Central memory CD8-positive, alpha-beta T cell (primary cell): ENCODE measurements at regions not wholly inside any gene's neighbourhood (a gene's known extent, or its start where the extent isn't known, plus 50 kb on each side); places are given as distances from the start of the nearest gene placed in this dataset.

Source experiments
- ATAC-seq: fragments of 150-1000 bp; cut with Tn5 transposase; replicated peaks from 2 replicates; pipeline ENCODE4 v1.10.0; 2022; ENCODE audit warnings: mild to moderate bottlenecking, moderate FRiP score, moderate number of reproducible peaks; ENCODE audit not compliant: poor library complexity, severe bottlenecking; ENCODE audit errors: extremely low read depth
- DNase-seq, 2 donors: peaks; one replicate each; pipeline ENCODE4 v3.0.0; 2021; ENCODE audit warnings: low spot score in 2 of 2
- H3K27ac Mint-ChIP-seq: one replicate; pipeline ENCODE4 v1.8.0; 2022; ENCODE audit warnings: low read depth, mild to moderate bottlenecking, moderate library complexity, mixed read lengths
- H3K27me3 Mint-ChIP-seq: one replicate; pipeline ENCODE4 v1.8.0; 2022; ENCODE audit warnings: mixed read lengths
- H3K36me3 Mint-ChIP-seq: one replicate; pipeline ENCODE4 v1.8.0; 2022; ENCODE audit warnings: mild to moderate bottlenecking, moderate library complexity, mixed read lengths; ENCODE audit not compliant: insufficient read depth
- H3K4me1 Mint-ChIP-seq: one replicate; pipeline ENCODE4 v1.8.0; 2022; ENCODE audit warnings: mixed read lengths
- H3K4me3 Mint-ChIP-seq: one replicate; pipeline ENCODE4 v1.8.0; 2022; ENCODE audit warnings: mild to moderate bottlenecking, moderate library complexity, mixed read lengths
- H3K9me3 Mint-ChIP-seq: one replicate; pipeline ENCODE4 v1.8.0; 2022; ENCODE audit warnings: mixed read lengths

DNA sequence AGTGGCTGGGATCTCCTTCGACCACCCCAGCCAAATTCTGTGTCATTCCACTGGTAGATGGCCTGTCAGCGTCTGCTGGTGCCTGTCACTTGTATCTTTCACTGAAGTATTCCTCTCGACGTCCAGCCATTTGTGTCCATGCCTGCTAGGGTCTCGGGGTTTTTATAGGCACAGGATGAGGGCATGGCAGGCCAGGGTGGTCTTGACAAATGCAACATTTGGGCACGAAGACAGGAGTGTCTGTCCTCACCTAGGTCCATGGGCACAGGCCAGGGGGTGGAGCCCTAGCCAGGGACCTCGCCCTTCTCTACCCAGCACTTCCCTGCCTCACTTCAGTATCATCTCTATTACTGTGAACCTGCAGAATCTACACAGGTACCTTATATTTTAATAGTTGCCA lies 2223.9 kb upstream of the ACO1 start:
- Mint-ChIP-seq H3K36me3 (no peaks in the 10 kb centered on the region), H3K4me3 (no peak overlapping the region), H3K4me1 (no peaks in the 10 kb centered on the region), H3K27me3 (no peaks in the 10 kb centered on the region), H3K27ac (no peak overlapping the region), H3K9me3 (no peaks in the 10 kb centered on the region)
- no peak for DNase-seq
- ATAC-seq, result no peak

DNA sequence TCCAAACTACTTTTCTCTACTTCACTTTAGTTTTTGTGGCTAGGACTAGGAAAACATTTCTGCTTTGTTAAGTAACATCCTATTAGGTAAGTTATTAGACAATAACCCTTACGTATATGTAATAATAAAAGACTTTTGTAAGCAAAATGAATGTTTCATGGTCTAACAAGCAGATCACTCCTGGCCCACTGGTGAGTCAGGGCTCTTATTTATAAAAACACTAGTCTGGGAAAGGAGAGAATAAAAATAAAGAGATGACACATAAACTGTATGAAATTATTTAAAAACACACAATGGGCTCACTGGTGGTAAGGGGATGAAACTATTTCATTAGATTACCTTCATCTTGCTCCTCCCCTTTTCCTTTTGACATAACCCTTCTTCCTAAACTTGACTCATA lies 2212.2 kb upstream of the ACO1 start:
- no peak for DNase-seq
- H3K4me3 Mint-ChIP-seq, result no peak overlapping the region
- H3K36me3 Mint-ChIP-seq, result no peaks in the 10 kb centered on the region
- ATAC-seq, result no peak
- no peak overlapping the region for H3K27ac Mint-ChIP-seq
- no peaks in the 10 kb centered on the region for H3K27me3 Mint-ChIP-seq
- peaks cover 16% of the 10 kb centered on the region for H3K9me3 Mint-ChIP-seq
- no peaks in the 10 kb centered on the region for H3K4me1 Mint-ChIP-seq

DNA sequence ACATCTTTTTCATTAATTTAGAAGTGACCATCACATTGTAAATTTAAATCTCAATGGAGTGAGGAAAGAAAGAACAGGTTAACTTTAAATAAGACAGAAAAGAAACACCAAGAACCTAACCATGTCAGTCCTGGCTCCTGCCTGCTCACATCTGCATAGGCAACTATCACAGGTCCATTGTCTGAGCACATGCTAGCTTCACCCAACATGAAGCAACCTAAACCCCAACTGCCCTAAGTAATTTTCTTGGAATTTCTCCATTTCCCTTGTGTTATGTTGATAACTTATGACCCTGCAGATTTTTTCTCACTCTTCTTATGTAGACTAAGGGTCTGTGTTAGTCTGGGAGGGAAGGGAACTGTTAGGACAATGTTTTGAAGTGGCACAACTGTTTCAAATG lies 2205.8 kb upstream of the ACO1 start:
- Mint-ChIP-seq H3K27ac (no peak overlapping the region), H3K4me3 (no peak overlapping the region), H3K4me1 (no peaks in the 10 kb centered on the region), H3K27me3 (no peaks in the 10 kb centered on the region), H3K9me3 (peaks cover 9% of the 10 kb centered on the region), H3K36me3 (no peaks in the 10 kb centered on the region)
- ATAC-seq (no peak), DNase-seq (no peak)

DNA sequence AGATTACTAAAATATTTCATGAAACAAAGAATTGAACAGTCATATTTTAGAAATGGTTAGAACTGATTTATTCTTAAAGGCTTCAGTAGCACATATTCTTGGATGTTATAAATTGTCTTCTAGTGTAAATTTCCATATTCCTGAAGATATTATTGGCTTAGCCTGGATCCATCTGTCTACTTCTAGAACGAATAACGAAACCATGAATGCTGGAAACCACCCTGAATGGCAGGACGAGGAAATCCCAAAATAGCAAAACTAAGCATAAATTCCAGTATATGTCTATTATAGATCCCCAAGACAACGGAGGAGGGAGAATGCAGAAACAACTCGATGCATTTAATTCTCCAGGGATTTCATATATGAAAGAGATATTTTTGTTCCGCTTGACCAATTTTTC lies 2191.0 kb upstream of the ACO1 start:
- Mint-ChIP-seq H3K36me3 (no peaks in the 10 kb centered on the region), H3K4me1 (no peaks in the 10 kb centered on the region), H3K27ac (no peak overlapping the region), H3K27me3 (no peaks in the 10 kb centered on the region), H3K4me3 (no peak overlapping the region), H3K9me3 (peaks cover 23% of the 10 kb centered on the region)
- DNase-seq (no peak), ATAC-seq (no peak)

DNA sequence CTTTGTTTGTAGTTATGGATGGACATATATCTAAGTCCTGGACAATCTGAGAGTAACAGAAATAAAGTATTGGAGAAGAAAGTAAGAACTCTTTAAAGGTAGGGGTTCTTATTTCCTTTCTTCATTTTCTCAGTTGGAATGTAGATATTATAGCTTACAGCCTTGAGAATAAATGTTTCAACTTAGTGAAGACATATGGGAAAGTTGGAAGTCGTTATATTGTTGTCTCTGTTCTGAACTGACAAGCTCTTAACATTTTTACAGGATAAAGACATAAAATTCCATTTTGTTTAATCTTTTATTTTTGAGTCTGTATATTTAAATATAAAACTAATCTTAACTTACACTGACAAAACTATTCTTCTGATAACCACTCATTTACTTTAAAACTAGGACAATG lies 2187.5 kb upstream of the ACO1 start:
- Mint-ChIP-seq H3K4me3 (no peak overlapping the region), H3K36me3 (no peaks in the 10 kb centered on the region), H3K9me3 (peaks cover 10% of the 10 kb centered on the region), H3K27me3 (no peaks in the 10 kb centered on the region), H3K27ac (no peak overlapping the region), H3K4me1 (no peaks in the 10 kb centered on the region)
- ATAC-seq (no peak), DNase-seq (no peak)

DNA sequence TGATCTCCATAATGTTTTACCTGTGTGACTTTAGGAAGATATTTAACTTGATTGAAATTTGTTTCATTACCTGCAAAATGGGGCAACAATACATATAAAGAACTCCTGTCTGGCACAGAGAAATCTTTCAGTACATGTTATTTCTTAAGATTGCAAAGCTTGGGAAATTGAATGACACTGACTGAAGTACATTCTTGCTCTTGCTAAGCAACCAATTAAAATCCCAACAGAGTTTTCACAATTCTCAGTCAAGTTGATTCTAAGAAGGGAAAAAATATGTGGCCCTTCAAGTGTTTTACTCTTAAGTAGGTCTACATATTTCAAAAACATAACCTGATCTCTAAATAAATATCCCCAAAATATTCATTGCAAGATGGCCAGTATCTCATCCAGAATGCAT lies 2187.0 kb upstream of the ACO1 start:
- Mint-ChIP-seq H3K4me3 (no peak overlapping the region), H3K27me3 (no peaks in the 10 kb centered on the region), H3K27ac (no peak overlapping the region), H3K4me1 (no peaks in the 10 kb centered on the region), H3K9me3 (peaks cover 12% of the 10 kb centered on the region), H3K36me3 (no peaks in the 10 kb centered on the region)
- DNase-seq, result no peak
- ATAC-seq, result no peak

DNA sequence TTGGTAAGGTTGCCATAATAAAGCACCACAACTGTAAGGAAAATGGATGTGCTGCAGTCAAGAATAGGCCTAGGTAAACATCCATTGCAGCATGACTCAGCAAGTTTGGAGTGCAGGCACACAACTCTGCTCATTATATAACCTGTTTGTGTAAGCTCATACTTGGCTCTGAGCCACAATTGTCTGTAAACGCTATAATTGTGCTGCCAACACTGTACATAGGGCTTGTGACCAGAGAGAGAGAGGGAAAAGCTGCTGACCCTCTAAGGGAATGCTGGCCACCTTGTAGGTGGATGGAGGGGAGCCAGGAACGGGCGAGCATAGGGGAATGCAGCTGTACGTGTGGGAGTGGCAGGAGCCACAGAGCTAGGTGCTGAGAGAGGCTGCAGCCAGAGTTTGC lies 2186.5 kb upstream of the ACO1 start:
- no peaks in the 10 kb centered on the region for H3K36me3 Mint-ChIP-seq
- no peaks in the 10 kb centered on the region for H3K27me3 Mint-ChIP-seq
- H3K27ac Mint-ChIP-seq, result no peak overlapping the region
- DNase-seq (no peak), ATAC-seq (no peak)
- no peak overlapping the region for H3K4me3 Mint-ChIP-seq
- no peaks in the 10 kb centered on the region for H3K4me1 Mint-ChIP-seq
- peaks cover 12% of the 10 kb centered on the region for H3K9me3 Mint-ChIP-seq

DNA sequence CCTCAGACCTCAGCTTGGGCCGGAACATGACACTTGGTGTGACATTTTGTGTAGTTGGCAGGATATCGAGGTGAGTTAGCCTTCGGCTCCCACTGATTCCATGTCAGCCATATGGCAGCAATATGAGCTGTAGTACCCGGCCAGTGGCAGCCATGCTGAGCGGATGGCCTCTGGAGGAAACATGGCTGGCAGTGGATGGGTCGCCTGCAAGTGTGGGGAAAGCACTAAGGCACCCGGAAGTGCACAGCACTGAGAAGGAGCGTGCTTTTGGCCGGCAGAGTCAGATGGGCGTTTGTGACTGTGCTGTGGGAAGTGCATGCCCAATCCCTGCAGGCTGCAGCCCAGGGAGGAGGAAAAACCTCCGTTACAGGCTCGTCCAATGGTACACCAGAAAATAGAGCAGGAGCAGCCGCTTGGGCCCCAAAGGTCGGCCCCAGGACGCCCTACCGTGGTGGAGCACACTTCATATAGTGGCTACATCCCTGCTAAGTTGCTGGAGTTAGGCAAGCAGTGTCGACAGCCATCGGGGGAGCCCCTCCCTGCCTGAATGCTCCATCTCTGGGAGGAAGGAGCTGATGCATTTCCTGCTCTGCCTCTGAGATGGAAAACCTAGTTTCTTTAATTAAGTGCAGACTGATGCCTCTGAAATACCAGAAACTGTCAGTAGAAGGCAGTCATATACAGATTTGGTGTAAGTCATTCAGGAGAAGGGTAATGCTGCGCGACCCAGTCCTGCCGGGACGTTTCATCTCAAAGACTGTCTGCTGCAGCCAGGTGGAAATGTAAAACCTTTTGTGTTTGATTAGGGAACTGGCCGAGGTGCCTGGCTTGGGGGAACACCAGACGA lies 2185.8 kb upstream of the ACO1 start:
- H3K9me3 Mint-ChIP-seq, result peaks cover 12% of the 10 kb centered on the region
- H3K27ac Mint-ChIP-seq, result no peak overlapping the region
- no peaks in the 10 kb centered on the region for H3K27me3 Mint-ChIP-seq
- no peaks in the 10 kb centered on the region for H3K36me3 Mint-ChIP-seq
- DNase-seq (no peak), ATAC-seq (no peak)
- no peaks in the 10 kb centered on the region for H3K4me1 Mint-ChIP-seq
- H3K4me3 Mint-ChIP-seq, result no peak overlapping the region

DNA sequence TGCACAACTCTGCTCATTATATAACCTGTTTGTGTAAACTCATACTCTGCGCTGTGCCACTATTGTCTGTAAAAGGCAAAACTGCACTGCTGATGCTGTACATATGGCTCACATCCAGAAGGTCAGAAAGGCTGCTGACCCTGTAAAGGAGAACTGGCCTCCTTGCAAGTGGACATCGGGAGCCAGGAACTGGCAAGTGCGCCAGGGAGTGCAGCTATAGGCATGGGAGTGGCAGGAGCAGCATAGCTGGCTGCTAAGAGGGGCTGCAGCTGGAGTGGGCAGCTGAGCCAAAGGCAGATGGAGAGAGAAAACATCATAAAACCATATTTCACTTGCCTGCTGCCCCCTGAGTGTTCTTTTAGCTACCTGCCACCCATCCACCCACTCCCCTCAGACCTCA lies 2183.4 kb upstream of the ACO1 start:
- Mint-ChIP-seq H3K36me3 (no peaks in the 10 kb centered on the region), H3K9me3 (peaks cover 12% of the 10 kb centered on the region), H3K4me3 (no peak overlapping the region), H3K27me3 (no peaks in the 10 kb centered on the region), H3K4me1 (no peaks in the 10 kb centered on the region), H3K27ac (no peak overlapping the region)
- no peak for ATAC-seq
- no peak for DNase-seq

DNA sequence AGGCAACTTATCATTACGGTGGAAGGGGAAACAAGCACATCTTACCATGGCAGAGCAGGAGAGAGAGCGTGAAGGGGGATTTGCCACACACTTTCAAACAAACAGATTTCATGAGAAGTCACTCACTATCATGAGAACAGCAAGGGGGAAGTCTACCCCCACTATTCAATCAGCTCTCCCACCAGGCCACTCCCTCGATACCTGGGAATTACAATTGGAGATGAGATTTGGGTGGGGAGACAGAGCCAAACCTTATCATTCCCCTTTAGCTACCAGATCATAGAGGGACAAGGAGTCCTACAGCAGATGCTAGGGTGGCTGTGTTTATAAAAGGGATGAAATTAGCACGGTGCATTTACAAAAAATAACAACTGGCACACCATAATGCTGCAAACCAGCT lies 2149.4 kb upstream of the ACO1 start:
- Mint-ChIP-seq H3K9me3 (peaks cover 9% of the 10 kb centered on the region), H3K27me3 (no peaks in the 10 kb centered on the region), H3K4me1 (no peaks in the 10 kb centered on the region), H3K36me3 (no peaks in the 10 kb centered on the region), H3K27ac (no peak overlapping the region), H3K4me3 (no peak overlapping the region)
- DNase-seq (no peak), ATAC-seq (no peak)

DNA sequence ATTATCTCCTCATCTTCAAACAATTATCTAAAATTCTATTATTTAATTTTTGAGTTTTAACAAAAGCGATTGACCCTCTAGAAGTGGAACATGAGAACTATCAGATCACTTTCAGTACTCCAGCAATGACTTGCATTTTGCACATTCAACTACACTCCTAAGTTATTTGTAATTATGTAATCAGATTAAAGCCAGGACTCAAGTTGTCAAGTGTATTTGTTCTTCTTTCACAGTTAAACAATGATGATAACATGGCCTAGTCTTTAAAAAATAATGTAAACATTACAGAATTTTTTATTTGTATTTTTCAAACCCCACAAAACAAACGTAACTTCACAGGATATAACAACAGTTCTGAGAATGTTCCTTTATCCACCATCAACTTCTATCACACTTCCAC lies 2148.9 kb upstream of the ACO1 start:
- no peak overlapping the region for H3K27ac Mint-ChIP-seq
- DNase-seq (no peak), ATAC-seq (no peak)
- H3K36me3 Mint-ChIP-seq, result no peaks in the 10 kb centered on the region
- H3K27me3 Mint-ChIP-seq, result no peaks in the 10 kb centered on the region
- no peaks in the 10 kb centered on the region for H3K4me1 Mint-ChIP-seq
- H3K4me3 Mint-ChIP-seq, result no peak overlapping the region
- peaks cover 11% of the 10 kb centered on the region for H3K9me3 Mint-ChIP-seq

DNA sequence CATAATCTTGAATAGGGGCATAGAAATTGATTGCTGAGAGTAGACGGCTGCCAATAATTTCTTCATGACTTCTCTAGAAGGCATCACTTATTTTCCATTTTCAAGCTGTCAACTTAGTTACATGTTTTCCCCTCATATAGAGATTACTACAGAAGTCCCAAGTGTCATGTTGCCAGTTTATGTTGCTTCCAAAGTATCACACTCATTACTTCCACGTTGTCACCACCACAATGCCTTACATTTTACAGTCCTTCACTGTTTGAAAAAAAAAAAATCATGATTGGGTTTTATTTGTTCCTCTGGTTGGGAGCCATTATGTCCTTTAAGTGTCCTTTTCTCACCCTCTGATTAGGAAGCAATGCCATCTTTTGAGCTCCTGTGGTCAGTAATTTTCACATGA lies 2144.6 kb upstream of the ACO1 start:
- Mint-ChIP-seq H3K27ac (no peak overlapping the region), H3K27me3 (no peaks in the 10 kb centered on the region), H3K4me3 (no peak overlapping the region), H3K9me3 (peaks cover 11% of the 10 kb centered on the region), H3K36me3 (no peaks in the 10 kb centered on the region), H3K4me1 (no peaks in the 10 kb centered on the region)
- ATAC-seq (no peak), DNase-seq (no peak)

DNA sequence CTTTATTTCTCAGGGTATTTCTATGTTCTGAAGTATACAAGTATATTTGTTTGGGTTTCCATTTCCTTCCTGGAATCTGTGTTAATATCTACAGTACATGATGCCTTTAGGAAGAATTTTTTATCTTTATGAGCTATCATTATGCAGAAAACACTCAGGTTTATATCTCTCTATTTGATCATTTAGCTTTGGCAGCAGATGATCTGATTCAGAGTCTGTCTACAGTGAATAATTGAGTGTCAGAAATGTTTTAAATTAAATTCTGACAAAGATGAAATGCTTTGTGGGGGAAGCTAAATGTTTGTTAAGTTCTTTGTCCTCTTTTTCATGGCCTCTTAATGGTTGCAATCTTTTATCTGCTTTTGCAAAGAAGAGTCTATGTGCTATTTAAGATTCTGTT lies 2141.0 kb upstream of the ACO1 start:
- no peaks in the 10 kb centered on the region for H3K4me1 Mint-ChIP-seq
- no peak overlapping the region for H3K27ac Mint-ChIP-seq
- no peaks in the 10 kb centered on the region for H3K36me3 Mint-ChIP-seq
- DNase-seq, result no peak
- peaks cover 9% of the 10 kb centered on the region for H3K9me3 Mint-ChIP-seq
- no peak for ATAC-seq
- H3K27me3 Mint-ChIP-seq, result no peaks in the 10 kb centered on the region
- H3K4me3 Mint-ChIP-seq, result no peak overlapping the region
